GM10266 (cell line): ENCODE measurements at regions not wholly inside any gene's neighbourhood (a gene's known extent, or its start where the extent isn't known, plus 50 kb on each side); places are given as distances from the start of the nearest gene placed in this dataset.

Experiments
- DNase-seq: peaks from one replicate; pipeline ENCODE4 v3.0.0; 2012; ENCODE audit errors: extremely low spot score
- TF ChIP-seq, protein P1 (sequence below): IDR thresholded peaks from 2 replicates; pipeline ENCODE4 v1.5.1; 2012; ENCODE audit warnings: mild to moderate bottlenecking, low read depth; ENCODE audit not compliant: control insufficient read depth, insufficient read depth; ENCODE audit errors: missing control alignments

DNA sequence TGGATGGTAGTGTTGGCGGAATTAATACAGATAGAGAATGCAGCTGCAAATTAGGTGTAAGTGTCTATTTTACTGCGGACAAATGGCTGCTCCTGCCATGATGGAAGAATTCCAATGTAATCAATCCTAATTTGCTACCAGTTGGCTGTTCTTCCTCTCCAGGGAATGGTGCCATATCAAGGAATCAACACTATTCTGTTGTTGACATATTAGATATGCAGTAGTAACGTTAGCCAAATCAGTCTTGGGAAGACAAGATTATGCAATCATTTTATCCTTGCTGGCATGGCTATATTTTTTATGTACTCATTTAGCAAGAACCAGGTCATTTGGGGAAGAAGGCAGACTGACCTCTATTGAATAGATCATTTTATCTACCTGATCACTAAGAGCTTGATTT lies 271.2 kb upstream of the AGA start:
- TF ChIP-seq, protein P1, sequence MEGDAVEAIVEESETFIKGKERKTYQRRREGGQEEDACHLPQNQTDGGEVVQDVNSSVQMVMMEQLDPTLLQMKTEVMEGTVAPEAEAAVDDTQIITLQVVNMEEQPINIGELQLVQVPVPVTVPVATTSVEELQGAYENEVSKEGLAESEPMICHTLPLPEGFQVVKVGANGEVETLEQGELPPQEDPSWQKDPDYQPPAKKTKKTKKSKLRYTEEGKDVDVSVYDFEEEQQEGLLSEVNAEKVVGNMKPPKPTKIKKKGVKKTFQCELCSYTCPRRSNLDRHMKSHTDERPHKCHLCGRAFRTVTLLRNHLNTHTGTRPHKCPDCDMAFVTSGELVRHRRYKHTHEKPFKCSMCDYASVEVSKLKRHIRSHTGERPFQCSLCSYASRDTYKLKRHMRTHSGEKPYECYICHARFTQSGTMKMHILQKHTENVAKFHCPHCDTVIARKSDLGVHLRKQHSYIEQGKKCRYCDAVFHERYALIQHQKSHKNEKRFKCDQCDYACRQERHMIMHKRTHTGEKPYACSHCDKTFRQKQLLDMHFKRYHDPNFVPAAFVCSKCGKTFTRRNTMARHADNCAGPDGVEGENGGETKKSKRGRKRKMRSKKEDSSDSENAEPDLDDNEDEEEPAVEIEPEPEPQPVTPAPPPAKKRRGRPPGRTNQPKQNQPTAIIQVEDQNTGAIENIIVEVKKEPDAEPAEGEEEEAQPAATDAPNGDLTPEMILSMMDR, result no peak
- no peak for DNase-seq

DNA sequence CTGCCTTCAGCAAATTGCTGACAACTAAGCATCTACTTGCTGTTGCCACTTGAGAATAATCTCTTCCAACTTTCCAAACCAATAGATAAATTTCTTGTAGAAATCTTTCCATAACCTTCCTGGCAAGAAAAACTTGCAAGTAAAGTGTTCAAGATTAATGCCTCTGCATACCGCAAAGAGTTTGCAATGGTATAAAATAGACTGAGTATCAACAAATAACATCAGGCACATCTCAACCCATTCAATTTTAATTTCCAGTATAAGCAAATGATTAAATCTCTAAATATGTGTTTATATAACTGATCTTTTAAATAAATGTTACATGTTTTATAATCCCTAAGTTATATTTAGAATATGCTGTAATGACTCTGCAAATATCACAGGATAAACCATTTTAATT lies 275.2 kb upstream of the AGA start:
- TF ChIP-seq, protein P1, result no peak
- DNase-seq, result no peak

DNA sequence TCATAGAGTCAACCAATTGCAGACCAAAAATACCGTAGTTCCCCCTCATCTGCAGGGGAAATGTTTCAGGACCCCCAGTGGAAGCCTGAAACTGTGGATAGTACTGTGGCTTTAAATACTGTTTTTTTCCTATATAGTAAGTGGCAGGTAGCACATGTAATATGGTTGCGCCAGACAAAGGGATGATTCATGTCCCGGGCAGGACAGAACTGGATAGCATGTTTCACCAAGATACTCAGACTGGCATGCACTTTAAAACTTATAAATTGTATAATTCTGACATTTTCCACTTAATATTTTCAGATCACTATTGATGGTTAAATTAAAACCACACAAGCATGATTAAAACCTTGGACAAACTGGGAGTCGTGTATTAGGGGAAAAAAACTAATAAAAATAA lies 276.3 kb upstream of the AGA start:
- no peak for DNase-seq
- TF ChIP-seq, protein P1, result no peak

DNA sequence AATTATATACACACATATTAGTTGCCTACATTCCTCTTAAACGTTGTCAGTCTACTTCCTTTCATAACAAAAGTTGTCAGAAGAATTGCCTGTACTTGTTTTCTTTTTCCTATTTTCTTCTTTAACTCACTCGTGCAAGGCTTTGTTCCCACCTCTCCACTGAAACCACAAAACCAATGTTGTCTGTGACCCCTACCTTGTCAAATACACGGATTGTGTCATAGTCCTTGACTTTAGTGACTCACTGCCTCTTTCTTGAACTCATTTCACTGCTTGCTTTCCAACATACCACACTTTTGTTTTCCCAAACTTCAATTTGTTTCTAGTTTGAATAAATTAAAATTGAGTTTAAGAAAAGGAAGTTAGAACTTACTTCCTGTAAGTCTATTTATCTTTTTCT lies 283.9 kb upstream of the AGA start:
- DNase-seq, result no peak
- TF ChIP-seq, protein P1, result no peak

DNA sequence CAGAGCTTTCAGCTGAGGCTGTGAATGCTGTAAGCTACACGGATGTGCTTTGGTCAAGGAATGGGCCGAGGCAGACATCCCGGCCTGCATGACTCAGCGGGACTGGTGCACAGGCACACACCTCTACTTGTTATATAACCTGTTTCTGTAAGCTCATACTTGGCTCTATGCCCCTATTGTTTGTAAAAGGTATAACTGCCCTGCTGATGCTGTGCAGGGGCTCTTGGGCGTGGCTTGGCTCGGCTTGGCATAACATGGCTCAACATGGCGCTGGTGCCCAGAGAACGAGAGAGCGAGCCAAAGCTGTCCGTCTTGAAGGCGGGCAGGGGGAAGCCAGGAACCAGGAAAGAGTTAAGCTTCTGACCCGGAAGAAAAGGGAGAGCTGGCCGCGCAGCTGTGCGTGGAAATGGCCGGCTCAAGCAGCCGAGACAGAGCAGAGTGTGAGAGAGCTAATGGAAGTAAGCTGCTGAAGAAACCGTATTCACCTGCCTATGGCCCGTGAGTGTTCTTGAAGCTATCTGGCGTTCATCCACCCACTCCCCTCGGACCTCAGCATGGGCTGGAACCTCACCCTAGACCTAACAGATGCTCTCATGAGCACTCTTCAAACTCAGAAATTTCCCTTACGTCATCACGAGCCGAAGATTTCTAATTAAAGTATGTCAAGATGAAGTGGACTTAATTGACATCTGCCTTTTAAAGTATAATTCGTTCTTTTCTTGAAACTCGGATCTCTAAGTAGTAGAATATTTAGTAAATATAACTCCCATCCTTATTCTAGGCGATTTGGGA lies 286.3 kb upstream of the AGA start:
- no peak for DNase-seq
- TF ChIP-seq, protein P1, result no peak

DNA sequence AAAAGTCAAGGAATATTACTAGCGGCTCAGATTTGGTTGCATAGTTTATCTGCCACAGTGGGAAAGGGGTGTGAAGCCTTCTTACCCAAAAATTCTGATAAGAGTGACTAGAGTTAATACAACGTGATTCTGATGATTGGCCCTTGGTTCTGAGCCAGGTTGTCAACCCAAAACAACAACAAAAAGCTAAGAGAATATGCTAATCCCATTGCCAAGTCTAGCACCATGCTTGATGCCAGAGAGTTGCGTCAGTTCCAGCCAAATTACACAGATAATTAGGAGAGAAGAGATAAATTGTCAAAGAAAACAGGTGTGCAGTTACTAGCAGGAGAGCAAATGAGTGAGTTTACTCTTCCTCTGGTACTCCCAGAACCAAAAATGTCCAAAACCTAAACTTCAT lies 287.4 kb upstream of the AGA start:
- TF ChIP-seq, protein P1, result no peak
- DNase-seq, result no peak

DNA sequence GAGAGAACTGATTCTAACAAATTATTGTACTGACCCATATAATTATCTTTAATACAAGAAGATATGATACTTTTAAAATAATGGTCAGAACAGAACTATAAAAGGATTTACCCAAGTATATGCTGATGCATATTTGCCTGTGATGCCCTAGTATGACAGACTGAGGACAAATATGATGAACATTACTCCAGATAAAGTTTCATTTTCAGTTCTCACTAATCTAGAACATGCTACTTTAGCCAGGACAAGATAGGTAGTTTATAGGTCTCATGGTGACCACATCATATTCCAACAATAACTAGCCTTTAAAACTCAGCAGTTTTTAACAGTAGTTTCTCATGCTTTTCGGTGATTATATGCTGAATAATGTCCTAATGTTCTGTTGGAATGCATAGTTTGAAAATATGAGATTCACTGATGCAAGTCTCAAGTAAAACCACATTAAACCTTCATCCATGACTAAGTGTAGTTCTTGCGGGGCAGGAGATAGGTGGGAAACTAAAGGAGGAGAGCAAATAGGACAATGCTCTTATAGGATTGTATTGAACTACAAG lies 295.2 kb upstream of the AGA start:
- DNase-seq, result no peak
- TF ChIP-seq, protein P1, result no peak
